ENCODE measurements at regions not wholly inside any gene's neighbourhood (a gene's known extent, or its start where the extent isn't known, plus 50 kb on each side); places are given as distances from the start of the nearest gene placed in this dataset.

- no peak for TF ChIP-seq POLR2A (IDR thresholded peaks at IDR 0.05; ENCODE audit: low read length)
- TF ChIP-seq GATA1 (IDR thresholded peaks at IDR 0.05; ENCODE audit: low read depth, low read length): no peak
Measured at GRCh38 chr6:104414723-104415122, 445.0 kb downstream of the HACE1 start.
